T-helper 1 cell treated with Interleukin-12 subunit alpha and Interleukin-12 subunit beta and Interleukin-4 antibody, amounts not matched to agents 30 μg/mL and 1 μg/mL, for 36 hours (primary cell): ENCODE measurements at regions not wholly inside any gene's neighbourhood (a gene's known extent, or its start where the extent isn't known, plus 50 kb on each side); places are given as distances from the start of the nearest gene placed in this dataset.

ENCODE experiments used
- H3K27ac Mint-ChIP-seq: one replicate; pipeline ENCODE4 v1.8.0; 2021; ENCODE audit warnings: mild to moderate bottlenecking, mixed read lengths
- H3K27me3 Mint-ChIP-seq: one replicate; pipeline ENCODE4 v1.8.0; 2021; ENCODE audit warnings: low read depth, mixed read lengths
- H3K36me3 Mint-ChIP-seq: one replicate; pipeline ENCODE4 v1.8.0; 2021; ENCODE audit warnings: low read depth, mixed read lengths
- H3K4me1 Mint-ChIP-seq: one replicate; pipeline ENCODE4 v1.8.0; 2021; ENCODE audit warnings: low read depth, mixed read lengths
- H3K4me3 Mint-ChIP-seq: one replicate; pipeline ENCODE4 v1.8.0; 2021; ENCODE audit warnings: mild to moderate bottlenecking, moderate library complexity, mixed read lengths
- H3K9me3 Mint-ChIP-seq: one replicate; pipeline ENCODE4 v1.8.0; 2021; ENCODE audit warnings: mixed read lengths

DNA sequence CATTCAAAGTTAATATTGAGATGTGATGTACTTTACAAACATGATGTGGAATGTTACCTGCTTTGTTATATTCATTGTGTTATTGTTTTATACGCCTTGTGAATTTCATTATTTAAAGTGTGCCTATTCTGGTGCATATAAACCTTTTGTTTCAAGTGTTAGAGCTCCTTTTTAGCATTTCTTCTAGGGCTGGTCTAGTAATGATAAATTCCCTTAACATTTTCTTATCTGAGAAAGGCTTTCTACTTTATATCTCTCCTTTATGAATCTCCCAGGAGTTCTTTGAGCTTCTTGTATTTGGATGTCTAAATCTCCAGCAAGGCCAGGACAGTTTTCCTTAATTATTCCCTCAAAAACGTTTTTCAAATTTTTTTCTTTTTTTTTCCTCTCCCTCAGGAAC, 1005.6 kb downstream of the IGSF11 start:
- H3K4me1 Mint-ChIP-seq, result no peaks in the 10 kb centered on the region
- H3K27ac Mint-ChIP-seq, result no peak overlapping the region
- no peak overlapping the region for H3K4me3 Mint-ChIP-seq
- no peaks in the 10 kb centered on the region for H3K27me3 Mint-ChIP-seq
- H3K9me3 Mint-ChIP-seq, result peaks cover 44% of the 10 kb centered on the region
- no peaks in the 10 kb centered on the region for H3K36me3 Mint-ChIP-seq

DNA sequence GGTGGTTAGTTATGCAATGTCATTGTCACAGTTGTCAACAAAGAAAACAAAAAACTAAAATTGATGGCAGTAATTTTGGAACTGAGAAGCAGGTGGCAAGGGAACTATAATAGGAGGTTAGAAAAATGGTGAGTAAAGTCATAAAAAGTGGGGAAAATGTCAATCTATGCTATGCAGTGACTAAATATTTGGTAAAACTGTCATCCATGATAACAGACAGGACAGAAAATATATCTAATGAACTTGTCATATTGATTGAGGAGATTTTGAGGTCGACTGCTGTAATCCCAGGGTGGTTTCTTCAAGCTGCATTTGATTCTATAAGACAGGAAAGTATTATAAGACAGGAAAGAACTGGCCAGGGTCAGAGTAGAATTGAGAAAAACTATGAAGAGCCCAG, 998.4 kb downstream of the IGSF11 start:
- no peaks in the 10 kb centered on the region for H3K27me3 Mint-ChIP-seq
- no peaks in the 10 kb centered on the region for H3K36me3 Mint-ChIP-seq
- H3K4me1 Mint-ChIP-seq, result no peaks in the 10 kb centered on the region
- no peak overlapping the region for H3K4me3 Mint-ChIP-seq
- no peak overlapping the region for H3K27ac Mint-ChIP-seq
- H3K9me3 Mint-ChIP-seq, result peaks cover 28% of the 10 kb centered on the region

DNA sequence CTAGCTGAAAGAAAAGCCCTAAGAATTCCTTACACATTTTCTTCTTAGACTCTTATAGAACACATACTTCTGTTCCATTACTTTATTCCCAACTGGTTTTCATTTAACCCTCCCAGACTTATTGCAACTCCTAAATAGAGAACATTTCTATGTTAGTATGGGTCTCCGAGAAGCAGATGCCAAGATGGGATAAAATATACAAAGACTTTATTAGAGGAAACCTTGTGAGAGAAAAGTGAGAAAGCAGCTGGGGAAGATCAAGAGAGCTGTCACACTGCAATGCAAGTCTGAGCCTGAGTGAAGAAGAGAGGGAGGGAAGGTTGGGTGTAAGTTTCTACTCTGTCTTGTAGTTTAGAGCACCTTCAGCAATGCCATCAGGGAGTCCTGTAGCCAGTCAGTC, 979.3 kb downstream of the IGSF11 start:
- H3K27me3 Mint-ChIP-seq, result no peaks in the 10 kb centered on the region
- peaks cover 10% of the 10 kb centered on the region for H3K9me3 Mint-ChIP-seq
- H3K27ac Mint-ChIP-seq, result no peak overlapping the region
- H3K4me1 Mint-ChIP-seq, result no peaks in the 10 kb centered on the region
- no peaks in the 10 kb centered on the region for H3K36me3 Mint-ChIP-seq
- no peak overlapping the region for H3K4me3 Mint-ChIP-seq

DNA sequence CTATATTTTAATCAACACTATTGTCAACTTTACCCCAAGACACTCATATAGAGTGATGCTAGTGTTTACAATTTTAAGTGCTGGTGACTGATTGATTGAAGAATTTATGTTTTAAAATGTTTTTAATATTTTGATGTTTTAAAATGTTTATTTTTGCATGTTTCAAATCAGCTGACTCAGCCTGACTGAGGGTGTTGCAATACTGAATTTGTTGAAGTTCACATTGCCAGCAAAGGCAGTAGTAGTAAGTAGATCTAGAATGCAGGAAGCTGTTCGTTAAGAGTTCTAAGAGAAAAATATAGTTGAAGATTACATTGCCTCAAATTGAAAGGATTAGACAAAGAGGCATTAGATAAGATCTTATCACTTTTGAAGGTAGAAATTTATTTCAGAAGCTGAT, 977.6 kb downstream of the IGSF11 start:
- peaks cover 4% of the 10 kb centered on the region for H3K9me3 Mint-ChIP-seq
- no peak overlapping the region for H3K27ac Mint-ChIP-seq
- H3K4me1 Mint-ChIP-seq, result no peaks in the 10 kb centered on the region
- no peaks in the 10 kb centered on the region for H3K36me3 Mint-ChIP-seq
- no peak overlapping the region for H3K4me3 Mint-ChIP-seq
- no peaks in the 10 kb centered on the region for H3K27me3 Mint-ChIP-seq

DNA sequence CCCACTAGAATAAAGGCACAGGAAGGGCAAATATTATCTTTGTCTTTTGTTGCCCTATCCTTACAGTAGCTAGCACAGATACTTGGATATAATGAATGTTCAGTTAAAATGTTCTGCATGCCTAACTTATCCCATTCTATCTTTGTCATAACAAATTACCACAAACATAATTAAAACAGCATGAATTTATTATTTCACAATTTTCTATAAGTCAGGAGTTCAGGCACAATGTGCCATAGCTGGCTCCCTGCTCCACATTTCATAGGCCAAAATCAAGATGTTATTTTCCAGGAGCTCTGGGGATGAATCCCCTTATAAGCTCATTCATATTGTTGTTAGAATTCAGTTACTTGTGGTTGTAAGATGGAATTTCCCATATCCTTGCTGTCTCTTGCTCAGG, 975.5 kb downstream of the IGSF11 start:
- no peaks in the 10 kb centered on the region for H3K36me3 Mint-ChIP-seq
- no peak overlapping the region for H3K27ac Mint-ChIP-seq
- peaks cover 4% of the 10 kb centered on the region for H3K9me3 Mint-ChIP-seq
- H3K4me3 Mint-ChIP-seq, result no peak overlapping the region
- no peaks in the 10 kb centered on the region for H3K27me3 Mint-ChIP-seq
- H3K4me1 Mint-ChIP-seq, result no peaks in the 10 kb centered on the region

DNA sequence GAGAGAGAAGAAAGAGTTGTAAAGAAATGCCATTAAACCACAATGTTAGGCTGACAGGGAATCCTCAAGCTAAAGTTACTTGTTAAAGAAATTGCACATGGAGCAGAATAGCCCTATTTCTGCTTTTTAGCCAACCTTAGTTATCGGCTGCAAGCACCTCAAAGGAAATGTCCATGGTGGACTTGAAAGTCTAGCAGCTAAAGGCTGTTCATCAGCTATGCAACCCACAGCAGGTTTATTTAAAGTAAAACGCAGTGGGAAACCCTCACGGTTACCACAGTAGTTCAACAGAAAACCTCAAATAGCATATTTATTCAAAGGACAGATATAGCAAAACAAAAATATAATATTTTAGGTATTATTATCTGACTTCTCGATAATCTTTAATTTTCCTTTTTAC, 967.2 kb downstream of the IGSF11 start:
- no peak overlapping the region for H3K4me3 Mint-ChIP-seq
- H3K9me3 Mint-ChIP-seq, result peaks cover 11% of the 10 kb centered on the region
- no peaks in the 10 kb centered on the region for H3K27me3 Mint-ChIP-seq
- no peak overlapping the region for H3K27ac Mint-ChIP-seq
- H3K36me3 Mint-ChIP-seq, result no peaks in the 10 kb centered on the region
- H3K4me1 Mint-ChIP-seq, result no peaks in the 10 kb centered on the region

DNA sequence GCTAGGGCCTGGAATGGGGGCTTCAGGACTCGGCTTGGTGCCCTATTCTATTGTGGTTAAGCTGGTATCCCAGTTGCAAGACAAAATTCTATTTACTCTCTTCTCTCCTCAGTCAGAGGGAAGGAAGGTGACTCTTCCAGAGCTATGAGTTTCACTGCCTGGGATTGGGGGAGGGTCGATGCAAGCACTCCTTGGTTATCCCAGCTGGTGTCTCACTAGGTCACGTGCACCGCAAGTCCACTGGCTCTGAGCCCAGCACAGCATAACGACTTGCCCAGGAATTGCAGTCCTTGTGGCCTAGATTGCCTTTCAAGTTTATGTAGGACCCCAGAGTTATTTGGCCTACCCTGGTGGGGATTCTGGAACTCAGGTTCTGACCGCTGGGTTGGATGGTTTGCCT, 958.8 kb downstream of the IGSF11 start:
- H3K9me3 Mint-ChIP-seq, result peaks cover 22% of the 10 kb centered on the region
- no peak overlapping the region for H3K27ac Mint-ChIP-seq
- no peaks in the 10 kb centered on the region for H3K36me3 Mint-ChIP-seq
- H3K4me1 Mint-ChIP-seq, result no peaks in the 10 kb centered on the region
- H3K27me3 Mint-ChIP-seq, result no peaks in the 10 kb centered on the region
- no peak overlapping the region for H3K4me3 Mint-ChIP-seq

DNA sequence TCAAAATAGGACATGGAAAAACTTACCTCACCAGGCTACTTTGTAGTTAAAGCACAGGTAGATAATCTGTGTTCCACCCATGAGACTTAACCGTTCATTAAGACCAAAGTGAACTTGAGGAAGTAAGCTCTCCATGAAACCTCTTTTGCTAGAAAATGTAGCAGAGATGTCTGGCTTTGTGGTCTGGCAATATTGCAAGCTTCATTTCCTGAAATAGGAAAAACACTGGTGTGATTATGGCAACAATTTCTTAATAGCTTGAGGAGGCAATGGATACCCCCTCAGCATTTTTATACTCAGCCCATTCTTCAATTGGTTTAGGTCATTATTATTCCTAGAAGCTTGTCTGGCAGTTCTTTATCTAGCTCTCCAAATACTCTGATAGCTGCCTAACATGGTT, 957.3 kb downstream of the IGSF11 start:
- Mint-ChIP-seq H3K27ac (no peak overlapping the region), H3K4me3 (no peak overlapping the region), H3K4me1 (no peaks in the 10 kb centered on the region), H3K9me3 (peaks cover 18% of the 10 kb centered on the region), H3K27me3 (no peaks in the 10 kb centered on the region), H3K36me3 (no peaks in the 10 kb centered on the region)

DNA sequence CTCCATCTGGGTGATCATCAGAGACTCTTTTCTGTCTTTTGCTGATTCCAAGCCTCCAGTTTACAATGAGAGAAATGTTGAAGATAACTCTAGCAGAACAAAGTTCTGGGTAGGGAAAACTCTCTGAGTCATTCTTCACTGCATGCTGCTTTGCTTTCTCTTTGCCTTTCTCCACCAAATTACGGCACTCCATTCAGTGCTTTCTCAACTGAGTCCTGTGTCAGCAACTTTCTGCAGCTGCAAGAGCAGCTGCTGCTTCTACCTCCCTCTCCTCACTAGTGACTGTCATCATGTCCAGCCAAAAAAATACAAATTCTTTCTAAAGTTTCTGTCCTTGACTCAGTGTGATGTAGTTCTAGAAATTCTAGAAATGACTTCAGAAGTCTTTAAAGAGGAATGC, 953.8 kb downstream of the IGSF11 start:
- Mint-ChIP-seq H3K4me3 (no peak overlapping the region), H3K9me3 (peaks cover 6% of the 10 kb centered on the region), H3K27me3 (no peaks in the 10 kb centered on the region), H3K27ac (no peak overlapping the region), H3K4me1 (no peaks in the 10 kb centered on the region), H3K36me3 (no peaks in the 10 kb centered on the region)

DNA sequence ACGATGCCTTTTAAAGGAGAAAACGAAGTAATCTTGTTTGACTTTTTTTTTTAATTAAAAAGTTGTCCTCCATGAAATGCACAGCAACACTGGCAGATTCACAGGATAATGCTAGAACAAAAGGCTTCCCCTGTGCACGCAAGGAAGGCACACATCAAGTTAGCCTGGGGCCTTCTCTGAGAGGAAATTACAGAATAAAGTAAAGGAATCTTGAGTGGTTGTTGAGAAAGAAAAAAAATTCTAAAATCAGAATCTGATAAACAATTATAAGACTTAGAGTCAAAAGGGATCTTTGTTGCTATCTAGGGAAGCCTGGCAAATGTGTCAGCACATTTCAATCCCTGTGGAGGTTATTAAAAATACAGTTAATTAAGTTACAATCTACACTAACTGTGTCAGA, 946.0 kb downstream of the IGSF11 start:
- H3K27me3 Mint-ChIP-seq, result no peaks in the 10 kb centered on the region
- no peak overlapping the region for H3K4me3 Mint-ChIP-seq
- peaks cover 21% of the 10 kb centered on the region for H3K9me3 Mint-ChIP-seq
- H3K4me1 Mint-ChIP-seq, result no peaks in the 10 kb centered on the region
- no peaks in the 10 kb centered on the region for H3K36me3 Mint-ChIP-seq
- no peak overlapping the region for H3K27ac Mint-ChIP-seq

DNA sequence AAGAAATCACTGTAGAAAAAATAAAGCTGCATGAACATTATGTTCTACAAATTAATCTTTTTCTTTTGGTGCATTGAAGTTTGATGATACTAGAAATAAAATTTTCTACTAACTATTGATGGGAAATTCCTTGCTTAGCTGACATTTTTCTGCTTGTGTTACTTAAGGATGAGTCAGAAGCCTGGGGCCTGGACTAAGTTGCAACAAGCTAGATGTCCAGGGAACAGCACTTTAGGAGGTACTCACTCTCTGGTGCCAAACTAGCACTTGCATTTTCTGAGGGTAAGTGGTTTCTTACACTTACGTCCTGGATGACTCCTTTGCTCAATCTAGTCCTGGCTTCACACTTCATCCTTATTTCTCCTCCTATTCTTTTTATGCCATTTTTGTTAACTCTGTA, 945.1 kb downstream of the IGSF11 start:
- no peaks in the 10 kb centered on the region for H3K4me1 Mint-ChIP-seq
- H3K36me3 Mint-ChIP-seq, result no peaks in the 10 kb centered on the region
- peaks cover 21% of the 10 kb centered on the region for H3K9me3 Mint-ChIP-seq
- no peak overlapping the region for H3K4me3 Mint-ChIP-seq
- H3K27ac Mint-ChIP-seq, result no peak overlapping the region
- H3K27me3 Mint-ChIP-seq, result no peaks in the 10 kb centered on the region

DNA sequence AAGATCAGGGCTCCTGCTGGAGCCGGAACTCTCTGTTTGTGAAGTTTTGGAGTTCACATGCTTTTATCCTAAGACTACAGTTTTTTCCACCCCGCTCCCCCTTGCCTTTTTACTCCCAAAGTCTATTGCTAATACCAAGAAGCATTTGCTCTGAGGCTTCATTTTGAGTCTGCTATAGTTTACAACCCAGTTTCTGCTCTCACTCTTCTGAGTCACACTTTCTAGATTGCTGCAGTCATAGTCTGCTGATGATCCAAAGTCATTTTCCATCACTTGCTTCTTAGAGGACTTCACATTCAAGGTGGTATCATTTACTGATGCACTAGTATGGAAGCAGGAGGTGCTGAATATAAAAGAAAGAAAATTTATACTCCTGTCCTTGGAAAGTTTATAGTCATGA, 937.4 kb downstream of the IGSF11 start:
- H3K36me3 Mint-ChIP-seq, result no peaks in the 10 kb centered on the region
- no peak overlapping the region for H3K27ac Mint-ChIP-seq
- no peaks in the 10 kb centered on the region for H3K4me1 Mint-ChIP-seq
- H3K27me3 Mint-ChIP-seq, result no peaks in the 10 kb centered on the region
- no peak overlapping the region for H3K4me3 Mint-ChIP-seq
- H3K9me3 Mint-ChIP-seq, result peaks cover 24% of the 10 kb centered on the region

DNA sequence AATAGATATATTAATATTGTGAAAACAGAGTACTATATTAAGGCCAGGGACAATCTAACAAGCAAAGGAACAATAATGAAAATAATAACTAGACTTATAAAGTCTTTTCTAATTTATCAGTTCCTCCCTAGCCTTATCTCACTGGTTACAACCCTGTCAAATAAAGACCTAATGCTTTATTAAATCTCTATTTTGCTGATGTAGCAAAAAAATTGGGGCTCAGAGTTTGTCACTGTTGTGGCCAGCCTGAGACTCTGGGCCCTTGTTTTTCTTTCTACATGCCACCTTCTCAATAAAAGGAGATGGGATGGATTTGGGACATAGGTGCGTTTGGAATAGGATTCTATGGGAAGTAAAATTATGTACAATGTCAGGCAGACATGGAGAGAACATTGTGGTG, 937.0 kb downstream of the IGSF11 start:
- no peak overlapping the region for H3K4me3 Mint-ChIP-seq
- no peak overlapping the region for H3K27ac Mint-ChIP-seq
- H3K4me1 Mint-ChIP-seq, result no peaks in the 10 kb centered on the region
- H3K27me3 Mint-ChIP-seq, result no peaks in the 10 kb centered on the region
- peaks cover 22% of the 10 kb centered on the region for H3K9me3 Mint-ChIP-seq
- no peaks in the 10 kb centered on the region for H3K36me3 Mint-ChIP-seq

DNA sequence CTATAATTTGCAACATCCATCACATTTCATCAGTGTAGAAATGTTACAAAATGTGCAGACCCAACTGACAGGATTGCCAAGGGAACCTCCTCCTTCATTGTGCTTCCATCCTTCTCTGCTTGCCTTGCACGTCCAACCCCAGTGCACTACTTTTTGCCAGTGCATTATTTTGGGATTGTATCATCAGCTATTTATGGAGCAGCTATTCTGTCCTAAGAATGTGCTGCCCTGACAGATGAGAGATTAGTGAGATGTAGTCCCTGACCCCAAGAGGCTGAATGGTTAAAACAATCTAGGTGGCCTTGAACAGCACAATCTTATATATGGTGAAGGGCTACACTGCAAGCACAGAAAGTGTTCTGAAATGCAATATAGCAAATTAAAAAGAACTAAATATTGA, 935.8 kb downstream of the IGSF11 start:
- H3K27ac Mint-ChIP-seq, result no peak overlapping the region
- H3K4me3 Mint-ChIP-seq, result no peak overlapping the region
- H3K36me3 Mint-ChIP-seq, result no peaks in the 10 kb centered on the region
- H3K4me1 Mint-ChIP-seq, result no peaks in the 10 kb centered on the region
- no peaks in the 10 kb centered on the region for H3K27me3 Mint-ChIP-seq
- H3K9me3 Mint-ChIP-seq, result peaks cover 14% of the 10 kb centered on the region

DNA sequence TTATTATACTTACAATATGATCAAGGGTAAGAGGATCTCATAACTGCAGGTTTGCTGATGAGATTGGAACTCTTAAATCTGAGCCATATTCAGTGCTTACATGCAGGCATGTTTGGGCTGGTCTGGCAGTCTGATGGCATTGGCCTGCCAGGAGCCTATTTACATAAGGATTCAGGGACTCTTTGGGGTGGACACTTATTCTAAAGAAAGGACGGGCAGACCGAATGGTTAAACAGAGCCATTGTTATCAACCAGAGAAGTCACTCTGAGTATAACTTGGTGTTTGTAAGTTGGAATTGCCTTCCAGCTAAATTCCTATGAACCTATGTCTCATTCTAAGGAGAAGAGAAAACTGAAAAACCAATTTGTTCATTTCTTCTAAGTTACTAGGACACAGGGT, 932.8 kb downstream of the IGSF11 start:
- H3K27me3 Mint-ChIP-seq, result no peaks in the 10 kb centered on the region
- H3K4me3 Mint-ChIP-seq, result no peak overlapping the region
- H3K36me3 Mint-ChIP-seq, result no peaks in the 10 kb centered on the region
- peaks cover 8% of the 10 kb centered on the region for H3K9me3 Mint-ChIP-seq
- H3K27ac Mint-ChIP-seq, result no peak overlapping the region
- no peaks in the 10 kb centered on the region for H3K4me1 Mint-ChIP-seq

DNA sequence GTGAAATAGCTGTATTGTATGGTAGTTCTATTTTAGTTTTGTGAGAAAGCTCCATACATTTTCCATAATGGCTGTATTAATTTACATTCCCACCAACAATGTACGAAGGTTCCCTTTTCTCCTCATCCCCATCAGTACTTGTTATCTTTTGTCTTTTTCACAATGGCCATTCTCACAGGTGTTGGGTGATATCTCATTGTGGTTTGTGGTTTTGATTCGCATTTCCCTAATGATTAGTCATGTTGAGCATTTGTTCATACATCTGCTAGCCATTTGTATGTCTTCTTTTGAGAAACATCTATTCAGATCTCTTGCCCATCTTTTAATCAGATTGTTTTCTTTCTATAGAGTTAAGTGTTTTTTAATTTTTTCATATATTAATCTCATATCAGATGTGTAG, 931.9 kb downstream of the IGSF11 start:
- no peak overlapping the region for H3K4me3 Mint-ChIP-seq
- H3K9me3 Mint-ChIP-seq, result peaks cover 13% of the 10 kb centered on the region
- H3K27ac Mint-ChIP-seq, result no peak overlapping the region
- H3K36me3 Mint-ChIP-seq, result no peaks in the 10 kb centered on the region
- no peaks in the 10 kb centered on the region for H3K4me1 Mint-ChIP-seq
- no peaks in the 10 kb centered on the region for H3K27me3 Mint-ChIP-seq
